Eye (tissue), 1 donor: ENCODE measurements at regions not wholly inside any gene's neighbourhood (a gene's known extent, or its start where the extent isn't known, plus 50 kb on each side); places are given as distances from the start of the nearest gene placed in this dataset.

Experiments used
- DNase-seq: peaks from one replicate; pipeline ENCODE4 v3.0.0-alpha.2; 2015

- DNase-seq = peak; percentile 33
Observed at GRCh38 chr1:177567393-177567792, 396.6 kb downstream of the BRINP2 start.

- no peak for DNase-seq
Observed at GRCh38 chr1:177566495-177566894, 395.7 kb downstream of the BRINP2 start.

- DNase-seq = no peak
Observed at GRCh38 chr1:177561436-177561835, 390.7 kb downstream of the BRINP2 start.

- no peak for DNase-seq
Observed at GRCh38 chr1:177558372-177558771, 387.6 kb downstream of the BRINP2 start.

- DNase-seq = no peak
Observed at GRCh38 chr1:177556163-177556562, 385.4 kb downstream of the BRINP2 start.

GRCh38 chr1:177547200-177547599 is 376.4 kb downstream of the BRINP2 start:
- DNase-seq = no peak

- no peak for DNase-seq
Observed at GRCh38 chr1:177546346-177546745, 375.6 kb downstream of the BRINP2 start.

- no peak for DNase-seq
Observed at GRCh38 chr1:177526201-177526600, 355.4 kb downstream of the BRINP2 start.

GRCh38 chr1:177525176-177525575 is 354.4 kb downstream of the BRINP2 start:
- no peak for DNase-seq

GRCh38 chr1:177517546-177517945 is 346.8 kb downstream of the BRINP2 start:
- DNase-seq = no peak

- no peak for DNase-seq
Observed at GRCh38 chr1:177514207-177514606, 343.4 kb downstream of the BRINP2 start.

- DNase-seq = no peak
Observed at GRCh38 chr1:177511036-177511435, 340.3 kb downstream of the BRINP2 start.

- DNase-seq = no peak
Observed at GRCh38 chr1:177505905-177506590, 335.3 kb downstream of the BRINP2 start.

GRCh38 chr1:177495878-177496277 is 325.1 kb downstream of the BRINP2 start:
- no peak for DNase-seq

- DNase-seq = no peak
Observed at GRCh38 chr1:177490786-177491185, 320.0 kb downstream of the BRINP2 start.

- DNase-seq = no peak
Observed at GRCh38 chr1:177490036-177490639, 319.4 kb downstream of the BRINP2 start.

- DNase-seq = no peak
Observed at GRCh38 chr1:177488722-177489121, 318.0 kb downstream of the BRINP2 start.

GRCh38 chr1:177487481-177487880 is 316.7 kb downstream of the BRINP2 start:
- DNase-seq = no peak

- DNase-seq = peak; percentile 66
Observed at GRCh38 chr1:177480741-177481305, 310.1 kb downstream of the BRINP2 start.

GRCh38 chr1:177479600-177479999 is 308.8 kb downstream of the BRINP2 start:
- no peak for DNase-seq

- no peak for DNase-seq
Observed at GRCh38 chr1:177476676-177477075, 305.9 kb downstream of the BRINP2 start.

GRCh38 chr1:177472567-177472966 is 301.8 kb downstream of the BRINP2 start:
- DNase-seq = no peak

- no peak for DNase-seq
Observed at GRCh38 chr1:177471244-177471643, 300.5 kb downstream of the BRINP2 start.

GRCh38 chr1:177469519-177469918 is 298.8 kb downstream of the BRINP2 start:
- DNase-seq = no peak

- no peak for DNase-seq
Observed at GRCh38 chr1:177466286-177466685, 295.5 kb downstream of the BRINP2 start.
